ENCODE measurements at regions not wholly inside any gene's neighbourhood (a gene's known extent, or its start where the extent isn't known, plus 50 kb on each side); places are given as distances from the start of the nearest gene placed in this dataset.

GRCh38 chr16:60073376-60073775, 1339.3 kb upstream of the GOT2 start:
- Mint-ChIP-seq H3K27ac (no peak overlapping the region), H3K27me3 (ENCODE audit: low read depth) (no peaks in the 10 kb centered on the region), H3K4me3 (no peak overlapping the region), H3K9me3 (peaks cover 3% of the 10 kb centered on the region), H3K36me3 (ENCODE audit: low read depth) (no peaks in the 10 kb centered on the region), H3K4me1 (ENCODE audit: low read depth) (no peaks in the 10 kb centered on the region)
- no peak for DNase-seq
- intact Hi-C loops (cut with micrococcal nuclease), result no loop called here
- CTCF ChIA-PET, result no interaction called here

GRCh38 chr16:60064026-60064425, 1329.9 kb upstream of the GOT2 start:
- intact Hi-C loops (cut with micrococcal nuclease), result no loop called here
- Mint-ChIP-seq H3K27me3 (ENCODE audit: low read depth) (no peaks in the 10 kb centered on the region), H3K27ac (no peak overlapping the region), H3K9me3 (no peaks in the 10 kb centered on the region), H3K4me3 (no peak overlapping the region), H3K4me1 (ENCODE audit: low read depth) (no peaks in the 10 kb centered on the region), H3K36me3 (ENCODE audit: low read depth) (no peaks in the 10 kb centered on the region)
- DNase-seq, result no peak
- CTCF ChIA-PET, result no interaction called here

DNA sequence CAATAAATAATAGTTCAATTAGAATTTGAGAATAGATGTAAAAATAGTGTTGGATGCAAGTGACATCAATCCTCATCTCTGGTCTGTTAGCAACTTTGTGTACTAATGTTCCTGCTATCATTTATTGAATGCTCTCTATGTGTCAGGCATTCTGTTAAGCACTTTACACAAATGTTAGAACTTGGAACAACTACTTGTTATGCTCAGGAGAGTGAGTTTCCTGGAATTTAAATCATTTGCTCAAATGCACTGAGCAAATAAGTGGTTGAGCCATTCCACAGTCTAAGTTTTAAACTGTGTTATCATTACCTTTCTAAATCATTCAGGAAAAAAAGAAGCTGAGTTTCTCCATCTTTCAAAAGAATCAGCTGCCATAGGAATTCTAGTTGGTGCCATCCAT, 1327.3 kb upstream of the GOT2 start:
- intact Hi-C loops (cut with micrococcal nuclease), result no loop called here
- H3K4me3 Mint-ChIP-seq, result no peak overlapping the region
- H3K4me1 Mint-ChIP-seq (ENCODE audit: low read depth), result no peaks in the 10 kb centered on the region
- CTCF ChIA-PET, result no interaction called here
- no peaks in the 10 kb centered on the region for H3K9me3 Mint-ChIP-seq
- H3K27ac Mint-ChIP-seq, result no peak overlapping the region
- no peak for DNase-seq
- no peaks in the 10 kb centered on the region for H3K27me3 Mint-ChIP-seq (ENCODE audit: low read depth)
- H3K36me3 Mint-ChIP-seq (ENCODE audit: low read depth), result no peaks in the 10 kb centered on the region

- Mint-ChIP-seq H3K27me3 (ENCODE audit: low read depth) (no peaks in the 10 kb centered on the region), H3K4me3 (no peak overlapping the region), H3K27ac (no peak overlapping the region), H3K36me3 (ENCODE audit: low read depth) (no peaks in the 10 kb centered on the region), H3K9me3 (no peaks in the 10 kb centered on the region), H3K4me1 (ENCODE audit: low read depth) (no peaks in the 10 kb centered on the region)
- intact Hi-C loops (cut with micrococcal nuclease), result no loop called here
- no peak for DNase-seq
- CTCF ChIA-PET, result no interaction called here
These were observed 1326.6 kb upstream of the GOT2 start for GRCh38 chr16:60060731-60061130.

GRCh38 chr16:60059141-60059540, 1325.0 kb upstream of the GOT2 start:
- no peak for DNase-seq
- Mint-ChIP-seq H3K9me3 (peaks cover 1% of the 10 kb centered on the region), H3K36me3 (ENCODE audit: low read depth) (no peaks in the 10 kb centered on the region), H3K27ac (no peak overlapping the region), H3K27me3 (ENCODE audit: low read depth) (no peaks in the 10 kb centered on the region), H3K4me3 (no peak overlapping the region), H3K4me1 (ENCODE audit: low read depth) (no peaks in the 10 kb centered on the region)
- intact Hi-C loops (cut with micrococcal nuclease), result no loop called here
- CTCF ChIA-PET, result no interaction called here

DNA sequence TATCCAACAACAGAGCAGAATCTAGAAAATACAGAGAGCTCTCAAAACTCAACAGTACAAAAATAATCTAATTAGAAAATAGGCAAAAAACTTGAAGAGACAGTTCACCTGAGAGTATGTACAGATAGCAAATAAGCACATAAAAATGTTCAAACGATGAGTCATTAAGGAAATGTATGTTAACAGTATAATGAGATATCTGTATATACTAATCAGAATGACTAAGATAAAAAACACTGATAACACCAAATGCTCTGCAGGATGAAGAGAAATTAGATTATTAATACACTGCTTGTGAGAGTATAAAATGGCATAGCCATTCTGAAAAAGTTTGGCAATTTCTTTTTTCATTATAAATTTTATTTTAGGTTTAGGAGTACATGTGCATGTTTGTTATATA, 1307.6 kb upstream of the GOT2 start:
- H3K27ac Mint-ChIP-seq, result no peak overlapping the region
- H3K9me3 Mint-ChIP-seq, result peaks cover 14% of the 10 kb centered on the region
- H3K4me1 Mint-ChIP-seq (ENCODE audit: low read depth), result no peaks in the 10 kb centered on the region
- no peaks in the 10 kb centered on the region for H3K36me3 Mint-ChIP-seq (ENCODE audit: low read depth)
- CTCF ChIA-PET, result no interaction called here
- H3K27me3 Mint-ChIP-seq (ENCODE audit: low read depth), result no peaks in the 10 kb centered on the region
- intact Hi-C loops (cut with micrococcal nuclease), result no loop called here
- DNase-seq, result no peak
- no peak overlapping the region for H3K4me3 Mint-ChIP-seq

DNA sequence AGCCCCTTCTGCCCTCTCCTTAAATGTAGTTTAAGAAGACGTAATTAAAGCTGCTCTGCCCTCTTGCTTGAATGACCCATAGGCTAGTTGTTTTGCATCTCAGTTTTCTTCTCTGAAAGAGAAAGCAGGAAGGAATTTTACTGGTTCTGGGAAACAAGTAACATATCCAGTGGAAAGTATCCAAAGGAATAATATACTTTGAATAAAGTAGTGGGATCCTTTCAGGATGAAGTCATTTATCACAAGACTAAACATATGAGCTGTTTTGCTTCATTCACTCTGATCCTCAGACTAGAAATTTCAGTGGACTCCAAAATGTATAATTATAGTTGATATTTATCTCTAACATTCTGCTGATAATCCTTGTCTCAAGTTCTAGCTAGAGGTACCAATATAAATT, 1297.6 kb upstream of the GOT2 start:
- intact Hi-C loops (cut with micrococcal nuclease), result no loop called here
- CTCF ChIA-PET, result no interaction called here
- H3K36me3 Mint-ChIP-seq (ENCODE audit: low read depth), result no peaks in the 10 kb centered on the region
- H3K4me3 Mint-ChIP-seq, result no peak overlapping the region
- no peak for DNase-seq
- no peaks in the 10 kb centered on the region for H3K4me1 Mint-ChIP-seq (ENCODE audit: low read depth)
- peaks cover 2% of the 10 kb centered on the region for H3K9me3 Mint-ChIP-seq
- H3K27ac Mint-ChIP-seq, result no peak overlapping the region
- no peaks in the 10 kb centered on the region for H3K27me3 Mint-ChIP-seq (ENCODE audit: low read depth)

DNA sequence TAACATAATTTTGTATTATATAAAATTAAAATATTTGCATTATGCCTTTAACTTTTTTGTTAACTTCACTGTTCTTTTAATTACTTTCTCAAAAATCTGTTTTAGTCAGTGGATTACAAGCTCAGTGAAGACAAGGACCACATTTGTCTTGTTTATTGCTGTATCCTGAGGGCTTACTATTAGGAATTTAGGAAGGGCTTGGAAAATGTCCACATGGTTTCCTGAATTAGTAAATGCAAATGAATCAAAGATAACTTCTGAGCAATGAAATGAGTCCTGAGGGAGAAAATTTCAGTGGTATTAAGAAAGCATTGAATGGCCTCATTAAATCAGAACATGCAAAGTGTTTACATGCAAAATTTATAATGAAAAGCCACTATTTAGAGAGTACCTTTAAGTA, 1293.2 kb upstream of the GOT2 start:
- Mint-ChIP-seq H3K4me3 (no peak overlapping the region), H3K36me3 (ENCODE audit: low read depth) (no peaks in the 10 kb centered on the region), H3K9me3 (peaks cover 4% of the 10 kb centered on the region), H3K27ac (no peak overlapping the region), H3K27me3 (ENCODE audit: low read depth) (no peaks in the 10 kb centered on the region), H3K4me1 (ENCODE audit: low read depth) (no peaks in the 10 kb centered on the region)
- DNase-seq, result no peak
- intact Hi-C loops (cut with micrococcal nuclease), result no loop called here
- CTCF ChIA-PET, result no interaction called here

DNA sequence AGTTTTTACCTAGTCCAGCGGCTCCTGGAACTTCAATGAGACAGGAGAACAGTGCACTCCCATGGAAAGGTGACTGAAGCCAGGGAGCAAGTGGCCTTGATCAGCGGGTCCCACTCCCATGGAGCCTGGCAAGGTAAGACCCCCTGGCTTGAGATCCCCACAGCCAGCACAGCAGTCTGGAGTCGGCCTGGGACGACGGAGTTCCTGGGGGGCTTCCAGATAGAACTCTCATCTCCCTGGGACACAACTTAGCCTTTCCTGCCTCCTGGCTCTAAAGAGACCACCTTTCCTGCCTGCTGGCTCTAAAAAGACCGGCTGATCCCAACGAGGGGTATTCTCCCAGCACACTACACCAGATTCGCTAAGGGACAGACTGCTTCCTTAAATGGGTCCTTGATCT, 1279.0 kb upstream of the GOT2 start:
- no peaks in the 10 kb centered on the region for H3K4me1 Mint-ChIP-seq (ENCODE audit: low read depth)
- peaks cover 1% of the 10 kb centered on the region for H3K36me3 Mint-ChIP-seq (ENCODE audit: low read depth)
- no peak overlapping the region for H3K27ac Mint-ChIP-seq
- no peak overlapping the region for H3K4me3 Mint-ChIP-seq
- no peak for DNase-seq
- CTCF ChIA-PET, result no interaction called here
- peaks cover 16% of the 10 kb centered on the region for H3K9me3 Mint-ChIP-seq
- intact Hi-C loops (cut with micrococcal nuclease), result no loop called here
- H3K27me3 Mint-ChIP-seq (ENCODE audit: low read depth), result no peaks in the 10 kb centered on the region

DNA sequence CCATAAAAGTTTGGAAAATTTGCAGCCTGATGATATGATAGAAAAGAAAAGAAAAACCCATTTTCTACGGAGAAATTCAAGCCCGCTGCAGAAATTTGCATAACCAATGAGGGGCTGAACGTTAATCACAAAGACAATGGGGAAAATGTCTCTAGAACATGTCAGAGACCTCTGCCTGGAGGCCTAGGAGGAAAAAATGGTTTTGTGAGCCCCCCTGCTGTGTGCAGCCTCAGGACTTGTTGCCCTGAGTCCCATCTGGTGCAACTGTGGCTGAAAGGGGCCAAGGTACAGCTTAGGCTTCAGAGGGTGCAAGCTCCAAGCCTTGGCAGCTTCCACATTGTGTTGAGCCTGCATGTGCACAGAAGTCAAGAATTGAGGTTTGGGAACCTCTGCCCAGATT, 1267.4 kb upstream of the GOT2 start:
- intact Hi-C loops (cut with micrococcal nuclease), result no loop called here
- H3K4me1 Mint-ChIP-seq (ENCODE audit: low read depth), result no peaks in the 10 kb centered on the region
- peaks cover 5% of the 10 kb centered on the region for H3K9me3 Mint-ChIP-seq
- no peaks in the 10 kb centered on the region for H3K27me3 Mint-ChIP-seq (ENCODE audit: low read depth)
- no peak overlapping the region for H3K27ac Mint-ChIP-seq
- DNase-seq, result no peak
- no peaks in the 10 kb centered on the region for H3K36me3 Mint-ChIP-seq (ENCODE audit: low read depth)
- H3K4me3 Mint-ChIP-seq, result no peak overlapping the region
- CTCF ChIA-PET, result no interaction called here

DNA sequence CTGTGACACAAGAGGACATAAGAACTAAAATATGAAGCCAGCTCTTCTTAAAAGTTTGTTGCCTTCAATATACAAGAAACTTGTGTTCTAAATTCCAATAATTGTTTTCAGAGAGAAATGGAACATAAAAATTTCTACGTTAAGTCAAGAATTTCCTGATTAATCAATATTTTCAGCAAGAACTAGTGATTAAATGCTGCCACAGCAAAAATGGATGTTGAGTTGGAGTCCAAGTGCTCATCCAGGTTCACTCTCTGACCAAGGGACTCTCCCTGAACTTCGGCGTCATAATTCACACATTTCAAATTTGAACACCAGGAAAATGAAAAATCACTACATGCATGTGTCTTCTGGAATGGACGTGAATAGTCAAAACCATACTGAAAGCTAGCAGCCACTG, 1263.6 kb upstream of the GOT2 start:
- intact Hi-C loops (cut with micrococcal nuclease), result no loop called here
- CTCF ChIA-PET, result no interaction called here
- no peak overlapping the region for H3K4me3 Mint-ChIP-seq
- peaks cover 8% of the 10 kb centered on the region for H3K9me3 Mint-ChIP-seq
- no peaks in the 10 kb centered on the region for H3K36me3 Mint-ChIP-seq (ENCODE audit: low read depth)
- H3K27me3 Mint-ChIP-seq (ENCODE audit: low read depth), result no peaks in the 10 kb centered on the region
- H3K27ac Mint-ChIP-seq, result no peak overlapping the region
- no peak for DNase-seq
- no peaks in the 10 kb centered on the region for H3K4me1 Mint-ChIP-seq (ENCODE audit: low read depth)

GRCh38 chr16:59993101-59993500, 1259.0 kb upstream of the GOT2 start:
- Mint-ChIP-seq H3K27me3 (ENCODE audit: low read depth) (no peaks in the 10 kb centered on the region), H3K36me3 (ENCODE audit: low read depth) (no peaks in the 10 kb centered on the region), H3K4me3 (no peak overlapping the region), H3K4me1 (ENCODE audit: low read depth) (no peaks in the 10 kb centered on the region), H3K9me3 (peaks cover 18% of the 10 kb centered on the region), H3K27ac (no peak overlapping the region)
- no peak for DNase-seq
- intact Hi-C loops (cut with micrococcal nuclease), result no loop called here
- CTCF ChIA-PET, result interaction anchor here (0.8 kb wide), 1 partner anchor 38 kb away, joined by 3 read pairs; no protein-coding TSS in a partner anchor

DNA sequence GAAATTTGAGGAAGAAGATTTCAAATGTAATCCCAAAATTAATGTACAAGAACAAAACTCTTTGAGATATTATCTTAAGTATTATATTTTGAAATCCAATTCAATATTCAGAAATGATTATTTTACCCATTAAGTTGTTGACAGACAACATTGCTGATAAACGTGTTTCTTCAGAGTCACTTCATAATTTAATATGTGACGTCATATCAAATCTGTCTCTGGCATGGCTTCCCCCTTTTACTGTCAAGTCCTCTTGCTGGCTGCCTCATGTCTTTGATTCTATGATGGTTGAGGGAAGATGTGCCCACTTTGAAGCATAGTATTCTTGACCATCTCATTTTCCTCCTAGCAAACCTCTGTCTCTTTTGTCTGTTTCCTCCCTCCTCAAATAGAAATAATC, 1257.1 kb upstream of the GOT2 start:
- Mint-ChIP-seq H3K4me3 (no peak overlapping the region), H3K27ac (no peak overlapping the region), H3K27me3 (ENCODE audit: low read depth) (no peaks in the 10 kb centered on the region), H3K9me3 (peaks cover 21% of the 10 kb centered on the region), H3K4me1 (ENCODE audit: low read depth) (no peaks in the 10 kb centered on the region), H3K36me3 (ENCODE audit: low read depth) (no peaks in the 10 kb centered on the region)
- no peak for DNase-seq
- CTCF ChIA-PET, result no interaction called here
- intact Hi-C loops (cut with micrococcal nuclease), result no loop called here

DNA sequence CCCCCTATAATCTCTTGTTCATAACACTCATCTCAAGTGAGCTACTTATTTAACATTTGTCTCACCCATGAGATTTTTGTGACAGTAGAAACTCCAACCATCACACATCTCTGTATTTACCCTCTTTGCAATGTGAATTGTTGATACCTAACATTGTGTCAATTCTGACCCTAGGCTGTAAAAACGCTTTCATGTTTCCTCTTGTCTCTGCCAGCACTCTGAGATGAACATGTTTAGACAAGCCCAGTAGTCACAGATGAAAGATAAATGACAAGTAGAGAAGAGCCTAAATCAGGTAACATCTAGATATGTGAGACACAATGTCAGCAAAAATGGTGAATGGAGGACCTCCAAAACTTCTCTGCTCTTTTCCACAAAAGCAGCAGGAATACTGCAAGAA, 1254.5 kb upstream of the GOT2 start:
- peaks cover under 1% of the 10 kb centered on the region for H3K36me3 Mint-ChIP-seq (ENCODE audit: low read depth)
- intact Hi-C loops (cut with micrococcal nuclease), result no loop called here
- H3K9me3 Mint-ChIP-seq, result peaks cover 29% of the 10 kb centered on the region
- H3K27me3 Mint-ChIP-seq (ENCODE audit: low read depth), result no peaks in the 10 kb centered on the region
- no peaks in the 10 kb centered on the region for H3K4me1 Mint-ChIP-seq (ENCODE audit: low read depth)
- H3K4me3 Mint-ChIP-seq, result no peak overlapping the region
- H3K27ac Mint-ChIP-seq, result no peak overlapping the region
- CTCF ChIA-PET, result no interaction called here
- DNase-seq, result no peak
